ENCODE measurements at regions not wholly inside any gene's neighbourhood (a gene's known extent, or its start where the extent isn't known, plus 50 kb on each side); places are given as distances from the start of the nearest gene placed in this dataset.
"Not testable (repeated sequence)": the region's sequence is repeated elsewhere in the genome, so short reads cannot be mapped to it uniquely, and the experiment has no call there.

- DNase-seq = not testable (repeated sequence)
Measured at GRCh38 chr17:77290759-77291558, 150.2 kb downstream of the SEC14L1 start.

DNA sequence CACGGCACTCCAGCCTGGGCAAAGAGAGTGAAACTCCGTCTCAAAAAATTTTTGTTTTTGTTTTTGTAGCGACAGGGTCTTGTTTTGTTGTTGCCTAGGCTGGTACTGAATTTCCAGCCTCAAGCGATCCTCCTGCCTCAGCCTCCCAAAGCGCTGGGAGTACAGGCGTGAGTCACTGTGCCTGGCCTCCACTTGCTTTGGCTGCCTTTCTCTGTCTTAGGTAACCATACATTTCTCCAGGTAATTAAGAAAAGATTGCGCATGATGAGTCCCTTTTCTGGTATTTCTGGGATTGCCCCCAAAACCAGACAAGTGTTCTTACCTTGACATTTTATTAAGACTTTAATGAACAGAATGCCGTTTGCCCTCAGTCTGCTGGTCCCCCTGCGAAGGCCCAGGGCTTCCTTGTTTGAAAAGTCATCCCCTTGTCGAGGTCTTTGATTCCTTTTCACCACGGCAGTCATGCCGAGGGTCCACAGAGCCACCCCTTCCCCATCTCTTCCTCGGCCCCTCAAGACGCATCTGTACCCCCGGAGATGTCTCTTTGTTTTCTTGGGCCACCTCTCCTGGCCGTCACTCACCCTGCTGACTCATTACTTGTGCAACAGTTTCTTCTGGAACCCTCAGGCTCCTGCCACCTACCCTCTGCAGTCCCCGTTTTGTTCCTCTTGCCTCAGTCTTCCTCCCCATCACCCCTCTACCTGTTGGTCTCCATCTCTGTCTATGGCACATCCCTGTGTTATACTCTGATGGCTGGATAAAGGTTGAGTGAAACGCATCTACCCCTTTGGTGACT, 151.0 kb downstream of the SEC14L1 start:
- no peak for DNase-seq

DNA sequence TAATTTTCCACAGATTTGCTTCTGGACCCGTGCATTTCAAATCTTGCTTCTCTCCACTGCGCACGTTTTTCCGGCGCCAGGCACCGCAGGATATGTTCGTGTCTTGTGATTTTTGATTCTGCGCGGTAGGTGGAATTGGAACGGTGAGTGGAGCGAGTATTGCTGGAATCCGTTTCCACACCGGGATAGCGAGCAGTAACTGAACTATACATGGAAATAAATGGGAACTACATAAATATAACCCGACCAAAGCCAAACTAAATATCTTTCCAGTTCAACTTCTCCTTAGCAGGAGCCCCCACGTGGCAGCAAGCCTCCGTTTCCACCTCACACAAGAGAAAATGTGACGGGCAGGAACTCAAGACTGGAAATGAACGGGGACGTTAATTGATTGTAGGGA, 154.0 kb downstream of the SEC14L1 start:
- DNase-seq = no peak

- DNase-seq = no peak
Measured at GRCh38 chr17:77295241-77295853, 154.6 kb downstream of the SEC14L1 start.

DNA sequence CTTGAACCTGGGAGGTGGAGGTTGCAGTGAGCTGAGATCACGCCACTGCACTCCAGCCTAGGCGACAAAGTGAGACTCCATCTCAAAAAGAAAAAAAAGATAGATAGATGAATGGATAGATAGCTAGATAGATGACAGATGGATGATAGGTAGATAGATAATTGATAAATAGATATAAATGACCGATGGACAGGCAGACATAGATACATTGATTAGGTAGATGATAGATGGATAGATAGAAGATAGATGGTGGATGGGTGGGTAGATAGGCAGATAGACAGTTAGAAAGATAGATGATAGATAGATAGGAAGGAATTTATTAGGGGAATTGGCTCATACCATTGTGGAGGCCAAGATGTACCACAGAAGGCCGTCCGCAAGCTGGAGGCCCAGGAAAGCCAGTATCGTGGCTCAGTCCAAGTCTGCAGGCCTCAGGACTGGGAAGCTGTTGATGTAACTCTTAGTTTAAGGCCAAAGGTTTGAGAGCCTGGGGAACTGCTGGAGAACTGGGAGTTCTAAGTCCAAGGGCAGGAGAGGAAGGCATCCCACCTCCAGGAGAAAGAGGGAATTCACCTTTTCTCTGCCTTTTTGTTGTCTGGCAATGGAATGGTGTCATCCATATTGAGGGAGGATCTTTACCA, 156.1 kb downstream of the SEC14L1 start:
- no peak for DNase-seq

DNA sequence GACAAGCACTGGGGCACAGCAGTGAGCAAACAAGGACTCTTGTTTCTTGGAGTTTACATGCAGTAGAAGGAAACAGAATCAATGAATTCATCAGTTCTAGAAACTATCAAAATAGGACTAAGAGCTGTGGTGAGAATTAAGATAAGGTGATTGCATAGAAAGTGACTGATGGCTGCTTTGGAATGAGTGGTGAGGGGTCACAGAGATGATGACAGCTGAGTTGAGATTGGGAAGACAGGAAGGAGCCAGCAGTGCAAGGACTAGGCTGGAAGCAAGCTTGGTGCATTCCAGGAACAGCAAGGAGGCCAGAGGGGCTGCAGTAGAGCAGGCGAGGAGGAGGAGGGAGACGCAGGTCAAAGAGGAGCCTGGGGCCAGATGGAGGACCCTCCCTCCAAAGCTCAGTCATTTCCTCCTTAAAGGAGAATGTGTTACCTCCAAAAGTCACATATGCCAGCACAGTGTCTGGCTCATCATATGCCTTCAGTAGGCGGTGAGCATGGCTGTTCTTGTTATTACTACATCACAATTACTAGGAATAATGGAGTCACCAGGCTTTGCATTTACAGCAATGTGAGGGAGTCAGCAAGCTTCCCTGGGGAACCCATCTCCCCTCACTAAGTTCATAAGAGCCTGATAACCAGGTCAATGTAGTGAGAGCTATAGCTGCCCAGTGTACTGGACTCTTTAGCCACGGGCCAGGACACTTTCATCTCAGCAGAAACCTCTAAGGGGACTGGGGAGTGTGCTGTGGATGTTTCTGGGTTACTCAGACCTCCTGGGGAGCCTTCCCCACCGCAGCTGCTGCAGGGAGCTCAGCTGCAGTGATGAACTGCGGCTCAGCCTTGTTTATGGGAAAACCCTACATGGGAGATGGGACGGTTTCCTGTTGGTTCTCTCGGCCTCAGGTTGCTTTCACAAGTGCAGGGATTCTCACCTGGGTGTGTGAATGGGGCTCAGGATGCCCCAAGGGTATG, 157.2 kb downstream of the SEC14L1 start:
- DNase-seq = no peak

- DNase-seq = no peak
Measured at GRCh38 chr17:77298811-77299210, 158.0 kb downstream of the SEC14L1 start.

- DNase-seq = no peak
Measured at GRCh38 chr17:77299256-77300015, 158.7 kb downstream of the SEC14L1 start.

- DNase-seq = no peak
Measured at GRCh38 chr17:77300016-77300686, 159.4 kb downstream of the SEC14L1 start.

- DNase-seq = no peak
Measured at GRCh38 chr17:77301694-77302266, 161.0 kb downstream of the SEC14L1 start.

GRCh38 chr17:77302682-77303081, 161.9 kb downstream of the SEC14L1 start:
- no peak for DNase-seq

DNA sequence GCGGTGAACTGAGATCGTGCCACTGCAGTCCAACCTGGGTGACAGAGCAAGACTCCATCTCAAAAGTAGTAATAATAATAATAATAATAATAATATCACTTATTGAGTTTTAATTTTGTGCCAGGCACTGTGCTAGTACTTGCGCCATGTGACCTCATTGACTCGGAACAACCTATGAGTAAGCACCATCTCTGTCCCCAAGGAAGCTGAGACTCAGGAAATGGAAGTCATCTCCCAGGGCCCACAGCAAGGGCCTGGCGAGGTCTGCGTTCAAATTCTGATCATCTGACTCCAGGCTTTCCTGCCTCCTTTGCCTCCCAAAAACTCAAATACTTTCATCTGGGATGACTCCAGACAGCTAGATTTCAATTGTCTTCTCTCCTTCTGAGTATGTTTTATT, 162.9 kb downstream of the SEC14L1 start:
- DNase-seq = no peak

DNA sequence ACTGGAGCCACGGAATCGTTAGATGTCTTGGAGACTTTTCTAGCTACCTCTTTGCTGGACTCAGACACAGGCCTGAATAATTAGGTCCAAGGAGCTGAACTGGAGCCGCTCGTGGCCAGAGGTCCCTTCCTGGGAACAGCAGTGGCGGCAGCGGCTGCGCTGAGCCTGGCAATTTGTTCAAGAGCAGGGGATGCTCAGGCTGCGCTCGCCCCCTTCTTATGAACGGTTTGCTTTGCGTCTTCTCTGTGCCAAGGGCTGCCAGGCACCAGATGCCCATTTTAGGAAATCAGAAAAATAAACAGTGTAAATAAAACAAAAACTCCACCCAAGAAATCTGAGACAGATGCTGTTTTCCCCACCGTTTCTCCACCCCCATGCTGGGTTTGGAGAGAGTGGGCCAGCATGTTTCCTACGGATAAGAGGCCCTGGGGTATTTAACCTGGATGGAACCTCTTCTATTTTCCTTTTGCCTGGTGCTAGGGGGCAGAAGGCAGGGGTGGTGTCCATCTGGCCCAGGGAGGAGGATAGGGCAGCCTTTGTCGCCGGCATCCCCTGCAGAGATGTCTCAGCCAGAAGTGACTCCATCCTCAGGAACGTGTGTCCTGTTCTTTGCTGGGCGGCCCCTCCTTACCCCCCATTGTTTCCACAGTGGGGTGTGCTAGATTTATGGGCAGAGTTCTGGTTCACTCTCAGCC, 163.4 kb downstream of the SEC14L1 start:
- no peak for DNase-seq

- DNase-seq = no peak
Measured at GRCh38 chr17:77304746-77305473, 164.1 kb downstream of the SEC14L1 start.

DNA sequence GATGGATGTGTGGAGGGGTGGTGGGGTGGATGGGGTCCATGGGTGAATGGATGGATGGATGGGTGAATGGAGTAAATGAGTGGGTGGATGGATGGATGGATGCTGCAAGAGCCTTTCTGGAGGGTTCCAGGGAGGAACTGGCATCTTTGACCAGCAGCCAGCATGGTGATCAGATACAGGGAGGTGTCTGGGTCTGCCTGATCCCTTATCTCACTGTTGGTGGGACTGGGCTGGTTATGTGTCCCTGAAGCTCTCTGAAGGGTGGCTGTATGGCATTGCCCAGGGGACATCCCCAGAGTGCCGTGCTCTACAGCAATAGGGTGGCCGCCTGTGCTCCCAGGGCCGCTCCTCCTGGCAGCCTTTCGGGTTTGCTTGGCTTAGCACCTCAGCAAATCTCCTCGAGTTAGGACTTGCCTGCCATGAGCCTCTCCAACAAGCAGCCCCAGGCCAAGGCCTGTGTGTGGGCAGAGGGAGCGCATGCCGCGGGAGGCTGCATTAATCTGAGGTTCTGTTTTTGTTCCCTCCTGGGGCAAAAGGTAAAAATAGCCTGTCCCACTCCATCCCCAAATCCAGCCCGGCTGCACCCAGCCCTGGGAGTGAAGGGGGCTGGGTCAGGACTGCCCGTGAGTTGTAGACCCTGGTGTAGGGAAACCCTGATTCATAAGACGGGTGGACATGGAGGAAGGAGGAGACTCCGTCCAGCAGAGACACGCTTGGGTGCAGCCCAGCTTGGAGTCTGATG, 165.4 kb downstream of the SEC14L1 start:
- no peak for DNase-seq

DNA sequence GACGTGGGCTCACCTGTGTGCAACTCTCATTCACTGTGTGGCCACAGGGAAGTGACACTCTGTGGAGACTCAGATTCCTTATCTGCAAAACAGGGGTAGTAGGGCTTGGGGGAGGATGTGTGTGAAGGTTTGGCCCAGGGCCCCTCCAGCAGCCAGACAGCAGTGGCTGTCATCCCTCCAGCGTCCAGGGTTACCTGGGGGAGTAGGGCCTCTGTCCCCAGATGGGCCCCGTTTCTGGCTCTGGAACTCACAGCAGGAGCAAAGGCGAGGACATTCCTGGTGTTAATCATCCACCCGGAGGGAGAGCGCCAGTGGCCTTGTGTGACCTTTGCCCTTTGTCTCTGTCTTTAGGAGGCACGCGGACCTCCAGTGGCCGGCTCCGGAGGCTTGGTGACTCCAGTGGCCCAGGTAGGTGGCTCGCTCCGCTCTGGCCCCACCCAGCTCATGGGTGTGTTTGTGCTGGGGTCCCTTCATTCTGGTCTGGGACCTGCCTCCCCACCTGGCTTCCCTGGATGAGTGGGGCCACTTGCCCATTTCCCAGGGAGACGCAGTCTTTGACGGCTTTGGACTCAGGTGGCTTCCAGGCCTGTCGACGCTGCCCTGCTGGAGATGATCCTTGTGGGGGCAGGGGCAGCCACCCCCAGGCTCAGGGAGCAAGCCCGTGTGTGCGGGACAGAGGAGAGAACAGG, 166.2 kb downstream of the SEC14L1 start:
- DNase-seq = no peak

DNA sequence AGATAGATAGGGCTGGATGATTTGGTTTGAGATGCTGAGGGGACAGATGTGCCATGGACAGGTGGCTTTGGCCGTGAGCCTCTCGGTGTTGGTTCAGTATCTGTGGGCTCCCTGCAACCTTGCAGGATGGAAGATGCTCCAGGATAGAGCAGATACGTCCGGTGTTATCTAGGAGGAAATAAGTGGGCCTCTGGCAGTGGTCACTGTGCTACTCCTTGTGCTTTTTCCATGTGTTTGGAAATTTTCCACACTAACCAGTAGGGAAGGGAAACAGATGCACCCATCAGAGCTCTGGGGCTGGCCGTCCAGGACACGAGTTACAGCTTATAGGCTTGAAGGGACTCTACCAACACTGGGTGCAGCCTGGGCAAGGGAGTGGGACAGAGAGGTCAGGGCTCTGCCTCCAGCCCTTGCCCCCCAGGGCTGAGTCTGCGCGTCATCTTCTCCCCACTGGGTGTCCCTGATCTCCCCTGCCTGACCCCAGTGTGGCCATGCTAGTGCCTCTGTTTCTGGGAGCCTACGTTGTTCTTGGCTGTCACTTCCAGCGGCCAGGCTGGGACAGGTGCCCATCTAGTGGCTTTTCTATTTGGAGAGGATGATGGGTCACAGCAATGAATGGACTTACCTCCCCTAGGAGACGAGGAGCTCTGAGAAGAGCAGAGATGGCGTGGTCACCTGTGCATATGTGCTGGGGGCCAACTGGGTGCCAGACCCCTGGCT, 166.9 kb downstream of the SEC14L1 start:
- DNase-seq = no peak
